NCI-H1092 (cell line): ENCODE measurements at regions not wholly inside any gene's neighbourhood (a gene's known extent, or its start where the extent isn't known, plus 50 kb on each side); places are given as distances from the start of the nearest gene placed in this dataset.

Source experiments
- DNase-seq: peaks from one replicate; lab custom pipeline; 2025; lab: John Stamatoyannopoulos, UW

- no peak for DNase-seq
Observed at GRCh38 chr2:12416600-12416999, 300.1 kb upstream of the TRIB2 start.

DNA sequence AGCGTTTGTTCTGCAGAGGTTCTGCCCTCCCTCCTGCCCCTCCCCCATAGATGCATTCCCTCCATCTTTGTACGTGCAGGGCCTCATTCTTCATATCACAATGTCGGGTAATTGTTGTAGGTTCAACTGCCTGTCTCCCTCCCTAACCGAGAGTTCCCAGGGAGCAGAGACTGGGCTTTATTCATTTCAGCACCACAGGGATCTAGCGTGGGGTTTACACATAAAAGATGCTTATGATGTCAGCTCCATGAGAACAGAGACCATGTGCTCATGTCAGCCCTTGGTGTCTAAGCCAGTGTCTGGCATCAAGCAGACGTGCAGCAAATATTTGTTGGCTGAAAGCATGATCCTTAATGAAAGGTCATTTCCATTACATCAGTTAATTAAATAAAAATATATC is 298.9 kb upstream of the TRIB2 start:
- DNase-seq, result no peak

- DNase-seq, result no peak
Observed at GRCh38 chr2:12419803-12420202, 296.9 kb upstream of the TRIB2 start.

GRCh38 chr2:12421046-12421445 is 295.7 kb upstream of the TRIB2 start:
- no peak for DNase-seq

DNA sequence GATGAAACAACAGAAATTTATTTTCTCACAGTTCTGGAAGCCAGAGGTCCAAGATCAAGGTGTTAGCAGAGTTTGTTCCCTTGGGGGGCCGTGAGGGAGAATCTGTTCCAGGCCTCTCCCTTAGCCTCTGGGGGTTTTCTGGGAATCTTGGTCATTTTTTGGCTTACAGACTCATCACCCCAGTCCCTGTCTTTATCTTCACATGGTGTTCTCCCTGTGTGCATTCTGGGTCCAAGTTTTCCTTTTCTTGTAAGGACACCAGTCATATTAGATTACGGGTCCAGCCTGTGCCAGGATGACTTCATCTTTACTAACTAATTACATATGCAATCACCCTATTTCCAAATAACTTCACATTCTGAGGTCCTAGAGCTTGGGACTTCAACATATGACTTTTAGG is 292.5 kb upstream of the TRIB2 start:
- DNase-seq, result no peak

- DNase-seq, result no peak
Observed at GRCh38 chr2:12424809-12425208, 291.9 kb upstream of the TRIB2 start.

- no peak for DNase-seq
Observed at GRCh38 chr2:12428324-12428723, 288.4 kb upstream of the TRIB2 start.

DNA sequence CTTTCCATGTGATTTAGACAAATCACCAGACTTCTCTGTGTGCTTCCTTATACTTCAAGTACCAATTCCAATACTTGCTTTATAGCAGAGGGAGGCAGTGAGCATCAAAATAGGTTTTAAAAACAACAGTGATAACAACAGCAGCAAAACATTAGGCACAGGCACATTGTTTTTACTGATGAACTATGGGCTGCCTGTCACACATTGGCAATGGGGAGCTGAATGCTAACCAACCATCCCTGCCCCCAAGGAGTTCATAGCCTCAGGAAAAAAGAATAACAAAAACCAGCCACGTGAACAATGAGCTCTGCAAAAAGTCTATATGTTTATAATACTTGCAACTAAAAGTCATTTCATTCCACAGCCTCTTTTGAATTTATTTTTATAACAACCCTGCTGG is 287.9 kb upstream of the TRIB2 start:
- DNase-seq, result no peak

DNA sequence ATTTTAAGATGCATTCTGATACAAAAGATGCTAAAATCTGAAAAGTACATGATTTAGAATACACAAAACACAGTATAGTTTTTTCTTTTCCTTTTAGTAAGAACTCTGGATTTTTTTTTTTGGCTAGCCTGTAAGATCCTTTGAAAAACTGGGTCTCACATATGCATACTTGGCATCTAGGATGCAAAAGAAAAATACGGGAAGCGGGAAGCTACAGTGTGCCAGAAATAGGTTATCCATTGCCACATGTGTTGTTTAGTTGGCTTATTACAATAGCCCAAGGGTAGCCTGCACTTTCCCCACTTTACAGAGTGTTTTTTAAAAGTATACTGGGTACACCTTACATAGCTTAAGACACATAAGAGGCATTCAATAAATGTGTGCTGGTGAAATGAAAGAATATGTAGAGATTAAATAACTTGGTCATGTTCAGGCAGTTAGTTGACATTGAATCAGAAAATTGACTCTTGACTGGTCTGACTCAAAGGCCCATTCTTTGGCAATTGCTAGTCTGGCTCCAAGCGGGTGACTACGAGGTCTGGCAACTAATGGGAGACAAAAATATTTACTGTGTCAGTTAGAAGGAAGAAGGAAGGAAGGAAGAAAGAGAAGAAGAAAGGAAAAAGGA is 286.8 kb upstream of the TRIB2 start:
- no peak for DNase-seq

GRCh38 chr2:12430407-12431133 is 286.2 kb upstream of the TRIB2 start:
- DNase-seq, result no peak

- DNase-seq, result no peak
Observed at GRCh38 chr2:12432985-12433625, 283.6 kb upstream of the TRIB2 start.

DNA sequence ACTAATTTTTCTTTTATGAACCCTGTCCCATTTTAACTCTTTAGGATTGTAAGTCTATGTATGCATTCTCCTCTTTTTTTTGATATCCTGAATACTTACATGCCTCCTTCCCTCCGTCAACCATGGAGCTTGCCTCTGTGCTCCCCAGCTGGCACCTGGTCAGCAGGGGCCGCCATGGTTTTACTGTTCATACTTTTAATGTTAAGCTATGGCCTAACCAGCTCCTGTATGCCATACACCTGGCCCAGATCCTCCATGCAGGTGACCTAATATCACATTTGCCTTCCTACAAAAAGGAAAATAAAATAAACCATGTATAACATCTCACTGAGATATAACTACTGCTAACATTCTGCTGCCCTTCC is 283.1 kb upstream of the TRIB2 start:
- DNase-seq, result no peak

GRCh38 chr2:12434630-12435098 is 282.1 kb upstream of the TRIB2 start:
- DNase-seq, result no peak

- DNase-seq, result no peak
Observed at GRCh38 chr2:12435430-12436222, 281.1 kb upstream of the TRIB2 start.

- DNase-seq, result no peak
Observed at GRCh38 chr2:12436483-12436882, 280.3 kb upstream of the TRIB2 start.

DNA sequence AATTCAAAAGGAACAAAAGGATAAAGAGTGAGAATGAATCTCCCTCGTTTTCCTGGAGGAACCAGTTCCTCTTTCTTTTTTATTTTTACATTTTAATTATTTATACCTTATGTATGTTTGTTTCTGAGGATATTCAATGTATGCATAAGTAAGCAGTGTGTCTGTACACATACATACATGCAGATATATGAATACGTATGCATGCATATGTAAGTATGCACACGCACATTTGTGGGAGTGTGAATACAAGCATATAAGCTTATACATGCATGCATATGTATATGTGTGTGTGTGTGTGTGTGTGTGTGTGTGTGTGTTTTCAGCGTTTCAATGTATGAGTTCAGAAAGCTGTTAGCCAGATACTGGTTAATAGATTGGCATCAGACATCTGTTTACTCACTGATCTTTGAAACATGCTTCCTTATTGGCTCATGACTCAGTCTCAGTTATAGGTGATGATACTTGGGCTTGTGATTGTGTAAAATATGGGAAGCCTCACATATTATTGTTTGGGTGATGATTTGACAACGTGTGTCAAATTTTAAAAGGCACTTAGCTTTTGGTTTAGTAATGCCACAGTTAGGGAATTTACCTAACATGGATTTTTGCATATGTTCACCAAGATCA is 279.7 kb upstream of the TRIB2 start:
- DNase-seq, result no peak

GRCh38 chr2:12440731-12441130 is 276.0 kb upstream of the TRIB2 start:
- no peak for DNase-seq

DNA sequence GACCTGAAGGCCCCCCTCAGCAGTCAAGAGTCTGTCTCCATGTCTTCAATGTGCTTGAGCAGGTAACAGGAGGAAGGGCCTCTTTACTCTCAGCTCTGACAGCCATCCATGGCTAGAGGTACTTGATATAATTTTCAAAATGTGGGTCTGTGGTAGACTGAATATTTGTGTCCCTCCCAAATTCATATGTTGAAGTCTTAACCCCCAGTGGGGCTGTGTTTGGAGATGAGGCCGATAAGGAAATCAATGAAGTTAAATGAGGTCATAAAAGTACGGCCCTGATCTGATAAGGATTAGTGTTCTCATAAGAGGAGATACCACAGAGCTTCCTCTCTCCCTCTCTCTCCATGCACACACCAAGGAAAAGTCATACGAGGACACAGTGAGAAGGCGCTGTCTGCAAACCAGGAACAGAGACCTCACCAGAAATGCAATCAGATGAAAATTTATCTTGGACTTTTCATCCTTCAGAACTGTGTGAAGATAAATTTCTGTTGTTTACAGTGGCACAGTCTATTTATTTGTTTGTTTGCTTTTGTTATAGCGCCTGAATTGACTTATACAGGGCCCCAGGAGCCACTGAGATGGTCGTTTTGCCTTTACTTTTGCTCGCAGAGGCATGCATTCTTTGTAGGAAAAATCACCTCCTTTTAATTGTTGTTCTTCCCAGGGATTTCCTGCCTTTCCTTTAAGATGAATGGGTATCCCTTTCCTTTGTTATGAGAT is 274.8 kb upstream of the TRIB2 start:
- no peak for DNase-seq

- no peak for DNase-seq
Observed at GRCh38 chr2:12442476-12442847, 274.3 kb upstream of the TRIB2 start.

GRCh38 chr2:12448846-12449505 is 267.8 kb upstream of the TRIB2 start:
- no peak for DNase-seq

DNA sequence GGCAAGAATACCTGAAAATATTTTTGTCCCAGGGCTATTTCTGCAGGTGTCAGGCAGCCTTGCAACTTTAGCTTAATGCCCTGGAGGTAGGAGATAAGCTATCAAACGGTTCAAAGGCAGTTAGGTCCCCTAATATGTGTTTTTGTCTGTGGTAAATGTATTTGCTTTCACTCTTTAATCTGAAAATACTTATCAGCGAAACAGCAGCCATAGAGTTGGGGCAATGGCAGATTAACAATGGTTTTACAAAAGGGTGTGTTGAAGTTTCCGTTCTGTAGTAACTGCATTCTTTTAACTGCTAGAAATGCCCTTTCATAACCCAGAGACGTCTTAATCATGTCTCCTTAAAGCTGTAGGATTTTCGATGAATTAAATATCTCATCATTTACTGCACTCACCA is 265.0 kb upstream of the TRIB2 start:
- no peak for DNase-seq
